GM06990 (cell line): ENCODE measurements at regions not wholly inside any gene's neighbourhood (a gene's known extent, or its start where the extent isn't known, plus 50 kb on each side); places are given as distances from the start of the nearest gene placed in this dataset.

Experiments used
- DNase-seq: peaks from one replicate; pipeline ENCODE4 v3.0.0-alpha.2; 2011; ENCODE audit not compliant: insufficient read length; ENCODE audit errors: extremely low read depth
- H3K27me3 ChIP-seq: replicated peaks from 2 replicates; pipeline ENCODE4 v1.6.0; 2011; ENCODE audit warnings: low read length; ENCODE audit not compliant: control insufficient read depth, insufficient read depth
- H3K36me3 ChIP-seq: 2 replicates; pipeline ENCODE4 v1.5.1; 2011; ENCODE audit warnings: low read length; ENCODE audit not compliant: control insufficient read depth, insufficient read depth
- H3K4me3 ChIP-seq: replicated peaks from 2 replicates; pipeline ENCODE4 v1.5.1; 2011; ENCODE audit warnings: low read depth, mild to moderate bottlenecking, control low read depth, low read length
- TF ChIP-seq, protein P1 (sequence below): IDR thresholded peaks from 2 replicates; pipeline ENCODE4 v1.5.1; 2011; ENCODE audit warnings: low read length, control low read depth, mild to moderate bottlenecking, inconsistent platforms; ENCODE audit not compliant: insufficient read depth, poor library complexity, severe bottlenecking

DNA sequence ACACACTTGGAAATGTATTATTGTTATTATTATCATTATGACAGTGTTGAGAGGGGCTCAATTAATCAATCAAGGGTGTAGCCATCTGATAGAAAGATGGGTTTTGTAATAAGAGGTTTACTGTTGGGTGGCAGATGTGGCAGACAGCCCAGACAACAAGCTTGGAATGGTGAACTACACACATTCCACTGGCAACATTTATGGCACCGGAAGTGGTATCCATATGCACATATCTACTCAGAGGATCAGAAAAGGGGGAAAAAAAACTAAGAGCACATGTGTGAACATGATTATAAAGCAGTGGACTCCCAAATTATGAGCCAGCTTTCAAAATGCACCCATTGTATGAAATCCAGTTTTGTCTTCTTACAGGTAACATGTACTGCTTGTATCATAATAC lies 125.9 kb upstream of the ARX start:
- no peak overlapping the region for H3K4me3 ChIP-seq
- no peaks in the 10 kb centered on the region for H3K36me3 ChIP-seq
- no peaks in the 10 kb centered on the region; the same call in 1 of the 2 replicates for H3K27me3 ChIP-seq
- no peak for DNase-seq
- TF ChIP-seq, protein P1, sequence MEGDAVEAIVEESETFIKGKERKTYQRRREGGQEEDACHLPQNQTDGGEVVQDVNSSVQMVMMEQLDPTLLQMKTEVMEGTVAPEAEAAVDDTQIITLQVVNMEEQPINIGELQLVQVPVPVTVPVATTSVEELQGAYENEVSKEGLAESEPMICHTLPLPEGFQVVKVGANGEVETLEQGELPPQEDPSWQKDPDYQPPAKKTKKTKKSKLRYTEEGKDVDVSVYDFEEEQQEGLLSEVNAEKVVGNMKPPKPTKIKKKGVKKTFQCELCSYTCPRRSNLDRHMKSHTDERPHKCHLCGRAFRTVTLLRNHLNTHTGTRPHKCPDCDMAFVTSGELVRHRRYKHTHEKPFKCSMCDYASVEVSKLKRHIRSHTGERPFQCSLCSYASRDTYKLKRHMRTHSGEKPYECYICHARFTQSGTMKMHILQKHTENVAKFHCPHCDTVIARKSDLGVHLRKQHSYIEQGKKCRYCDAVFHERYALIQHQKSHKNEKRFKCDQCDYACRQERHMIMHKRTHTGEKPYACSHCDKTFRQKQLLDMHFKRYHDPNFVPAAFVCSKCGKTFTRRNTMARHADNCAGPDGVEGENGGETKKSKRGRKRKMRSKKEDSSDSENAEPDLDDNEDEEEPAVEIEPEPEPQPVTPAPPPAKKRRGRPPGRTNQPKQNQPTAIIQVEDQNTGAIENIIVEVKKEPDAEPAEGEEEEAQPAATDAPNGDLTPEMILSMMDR: no peak

DNA sequence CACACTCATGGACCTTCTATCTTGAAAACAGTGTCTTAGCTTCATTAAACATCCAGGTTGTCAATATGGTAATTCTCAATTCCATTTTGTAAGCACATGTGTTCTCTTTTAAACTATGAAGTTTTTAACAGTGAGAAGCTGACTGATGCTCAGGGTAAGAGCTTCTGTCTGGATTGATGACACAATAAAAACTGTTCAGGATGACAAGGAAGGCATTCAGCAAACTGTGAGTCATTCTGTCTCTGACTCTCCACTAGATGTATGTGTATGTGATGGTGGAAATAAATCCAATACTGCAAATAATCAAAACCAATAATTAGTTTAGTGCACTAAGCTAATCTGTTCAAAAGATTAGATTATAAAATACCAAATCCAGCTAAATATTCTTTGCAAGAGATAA lies 115.3 kb upstream of the ARX start:
- H3K36me3 ChIP-seq: no peaks in the 10 kb centered on the region
- H3K27me3 ChIP-seq: no peaks in the 10 kb centered on the region
- TF ChIP-seq, protein P1: no peak
- H3K4me3 ChIP-seq: no peak overlapping the region
- DNase-seq: no peak

DNA sequence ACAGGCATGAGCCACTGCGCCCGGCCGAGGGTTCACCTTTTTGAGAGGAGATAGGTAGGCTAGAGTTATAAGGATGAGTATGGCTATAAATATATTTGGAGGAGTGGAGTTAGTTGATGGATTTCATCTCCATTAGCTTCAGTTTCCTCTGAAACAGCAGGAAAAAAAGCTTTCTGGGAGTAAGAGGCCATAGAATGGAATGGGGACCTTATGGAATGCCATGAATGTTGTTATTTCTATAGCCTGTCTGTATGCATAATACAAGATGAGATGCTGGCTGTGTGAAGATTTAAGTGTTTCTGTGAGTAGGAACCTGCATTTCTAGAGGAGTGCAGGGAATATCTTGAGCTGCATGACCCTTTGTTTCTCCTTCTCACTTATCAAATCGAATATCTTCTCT lies 114.9 kb upstream of the ARX start:
- Histone ChIP-seq H3K27me3 (no peaks in the 10 kb centered on the region), H3K36me3 (no peaks in the 10 kb centered on the region), H3K4me3 (no peak overlapping the region)
- DNase-seq: no peak
- TF ChIP-seq, protein P1: no peak

DNA sequence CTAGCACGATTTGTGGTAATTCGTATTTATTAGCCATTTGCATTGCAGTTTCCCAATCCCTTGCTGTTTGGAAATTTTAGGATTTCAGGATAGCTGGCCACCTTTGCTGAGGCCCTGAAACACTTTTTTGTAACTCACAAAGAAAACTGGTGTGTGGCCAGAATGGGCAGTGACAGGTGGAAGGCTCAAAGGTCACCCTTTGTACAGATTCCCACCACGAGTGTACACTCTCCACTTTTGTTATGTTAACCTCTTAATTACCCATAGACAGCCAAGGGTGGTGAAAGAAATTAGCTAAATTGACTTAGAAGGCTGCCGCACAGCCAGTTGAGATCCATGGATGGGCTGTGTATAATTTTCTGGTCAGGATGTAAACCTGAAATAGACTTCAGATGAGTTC lies 109.7 kb upstream of the ARX start:
- H3K4me3 ChIP-seq: no peak overlapping the region
- TF ChIP-seq, protein P1: no peak
- no peak for DNase-seq
- H3K36me3 ChIP-seq: no peaks in the 10 kb centered on the region
- H3K27me3 ChIP-seq: no peaks in the 10 kb centered on the region

DNA sequence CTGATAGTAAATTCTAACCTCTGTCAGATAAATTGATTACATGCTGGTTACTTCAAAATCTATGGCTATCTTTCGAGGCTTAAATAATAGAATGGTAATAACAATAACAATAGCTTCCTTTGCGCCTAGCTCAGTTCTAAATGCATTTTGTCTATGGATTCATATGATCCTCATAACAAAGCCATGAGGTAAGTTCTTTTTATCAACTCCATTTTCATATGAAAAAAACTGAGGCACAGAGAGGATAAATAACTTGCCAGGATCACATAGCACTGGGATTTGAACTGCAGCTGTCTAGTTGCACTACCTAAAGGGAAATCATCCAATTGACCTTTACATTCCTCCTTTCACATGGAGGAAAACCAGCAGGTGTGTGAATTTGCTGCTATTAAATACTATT lies 108.6 kb upstream of the ARX start:
- no peaks in the 10 kb centered on the region for H3K27me3 ChIP-seq
- no peaks in the 10 kb centered on the region for H3K36me3 ChIP-seq
- TF ChIP-seq, protein P1: no peak
- DNase-seq: no peak
- H3K4me3 ChIP-seq: no peak overlapping the region

DNA sequence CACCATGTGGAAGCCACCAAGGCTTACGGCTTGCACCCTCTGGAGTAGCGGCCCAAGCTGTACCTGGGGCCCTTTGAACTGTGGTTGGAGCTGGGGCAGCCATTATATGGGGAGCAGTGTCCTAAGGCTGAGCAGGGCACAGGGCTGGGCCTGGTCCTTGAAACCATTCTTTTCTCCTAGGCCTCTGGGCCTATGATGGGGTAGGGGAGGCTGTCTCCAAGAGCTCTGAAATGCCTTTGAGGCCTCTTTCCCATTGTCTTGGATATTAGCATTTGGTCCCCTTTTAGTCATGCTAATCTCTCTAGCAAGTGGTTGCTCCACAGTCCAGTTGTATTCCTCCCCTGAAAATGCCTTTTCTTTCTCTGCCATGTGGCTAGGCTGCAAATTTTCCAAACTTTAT lies 96.4 kb upstream of the ARX start:
- TF ChIP-seq, protein P1: no peak
- H3K27me3 ChIP-seq: no peaks in the 10 kb centered on the region
- DNase-seq: no peak

More for the DNA sequence above, 96.4 kb upstream of the ARX start:
- Histone ChIP-seq H3K4me3 (no peak overlapping the region), H3K36me3 (no peaks in the 10 kb centered on the region)
